Fibroblast of skin of abdomen (primary cell): ENCODE measurements at regions not wholly inside any gene's neighbourhood (a gene's known extent, or its start where the extent isn't known, plus 50 kb on each side); places are given as distances from the start of the nearest gene placed in this dataset.
A peak's percentile ranks its signal among the peaks of the same experiment; 100 is the strongest.

Source experiments
- DNase-seq: peaks from one replicate; pipeline ENCODE4 v3.0.0-alpha.2; 2013

GRCh38 chr22:27488456-27489177 lies 312.9 kb downstream of the MN1 start:
- DNase-seq: no peak

GRCh38 chr22:27489178-27489675 lies 312.3 kb downstream of the MN1 start:
- peak; percentile 69 for DNase-seq

GRCh38 chr22:27490080-27490479 lies 311.5 kb downstream of the MN1 start:
- DNase-seq: no peak

GRCh38 chr22:27491888-27492287 lies 309.7 kb downstream of the MN1 start:
- no peak for DNase-seq

- no peak for DNase-seq
Observed at GRCh38 chr22:27492566-27493201, 308.9 kb downstream of the MN1 start.

- DNase-seq: no peak
Observed at GRCh38 chr22:27493796-27494195, 307.8 kb downstream of the MN1 start.

- no peak for DNase-seq
Observed at GRCh38 chr22:27494785-27495184, 306.8 kb downstream of the MN1 start.

- DNase-seq: no peak
Observed at GRCh38 chr22:27495325-27495724, 306.2 kb downstream of the MN1 start.

GRCh38 chr22:27499121-27499520 lies 302.4 kb downstream of the MN1 start:
- no peak for DNase-seq

- DNase-seq: no peak
Observed at GRCh38 chr22:27501191-27501936, 300.2 kb downstream of the MN1 start.

GRCh38 chr22:27502327-27502726 lies 299.2 kb downstream of the MN1 start:
- no peak for DNase-seq

GRCh38 chr22:27504360-27505253 lies 296.9 kb downstream of the MN1 start:
- DNase-seq: no peak

- peak; percentile 48 for DNase-seq
Observed at GRCh38 chr22:27507111-27507611, 294.4 kb downstream of the MN1 start.

- peak; percentile 61 for DNase-seq
Observed at GRCh38 chr22:27507935-27508526, 293.5 kb downstream of the MN1 start.

GRCh38 chr22:27509132-27509920 lies 292.2 kb downstream of the MN1 start:
- DNase-seq: no peak

GRCh38 chr22:27510024-27510423 lies 291.5 kb downstream of the MN1 start:
- DNase-seq: no peak

- peak; percentile 95 for DNase-seq
Observed at GRCh38 chr22:27512283-27512761, 289.2 kb downstream of the MN1 start.

GRCh38 chr22:27513021-27513420 lies 288.5 kb downstream of the MN1 start:
- DNase-seq: no peak

- no peak for DNase-seq
Observed at GRCh38 chr22:27514601-27515523, 286.7 kb downstream of the MN1 start.
